ENCODE measurements at regions not wholly inside any gene's neighbourhood (a gene's known extent, or its start where the extent isn't known, plus 50 kb on each side); places are given as distances from the start of the nearest gene placed in this dataset.

DNA sequence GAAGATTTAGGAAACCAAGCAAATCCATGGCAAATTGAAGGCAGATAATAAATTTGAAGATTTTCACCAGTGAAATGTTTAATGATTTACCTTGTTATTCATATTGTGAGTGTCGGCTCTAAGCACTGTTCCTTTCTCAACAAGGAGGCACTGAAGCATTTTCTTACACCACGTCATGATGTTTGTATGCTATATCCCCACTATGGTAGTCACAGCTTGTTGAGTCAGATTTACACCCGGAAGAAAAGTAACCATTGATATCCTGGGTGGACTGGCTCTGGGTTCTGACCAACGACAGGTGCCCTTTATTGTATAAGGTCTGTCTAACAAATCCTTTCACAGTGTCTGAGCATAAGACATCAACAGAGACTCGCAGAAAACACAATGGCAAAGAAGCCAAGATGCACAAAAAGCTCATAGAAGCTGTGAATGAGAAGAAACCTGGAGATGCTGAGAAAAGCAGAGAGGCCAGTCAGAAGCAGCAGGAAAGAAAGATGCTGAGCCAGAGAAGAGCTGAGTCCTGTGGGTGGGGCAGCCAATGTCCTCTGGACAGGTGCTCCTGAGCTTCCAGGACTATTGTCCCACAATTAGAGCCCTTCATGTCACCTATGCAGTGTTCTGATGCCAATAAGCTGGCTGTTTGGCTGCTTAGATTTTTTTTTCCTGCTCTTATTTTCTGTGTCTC, 49.7 kb upstream of the ARHGAP5 start:
- DNase-seq = no peak
